ENCODE measurements at regions not wholly inside any gene's neighbourhood (a gene's known extent, or its start where the extent isn't known, plus 50 kb on each side); places are given as distances from the start of the nearest gene placed in this dataset.
A peak's percentile ranks its signal among the peaks of the same experiment; 100 is the strongest.
"Not testable (repeated sequence)": the region's sequence is repeated elsewhere in the genome, so short reads cannot be mapped to it uniquely, and the experiment has no call there.

- DNase-seq, result no peak
Observed at GRCh38 chr21:34219334-34220060, 144.3 kb upstream of the KCNE2 start.

- DNase-seq, result no peak
Observed at GRCh38 chr21:34220556-34221195, 143.1 kb upstream of the KCNE2 start.

GRCh38 chr21:34221331-34222030 is 142.3 kb upstream of the KCNE2 start:
- no peak for DNase-seq

GRCh38 chr21:34222031-34222335 is 141.8 kb upstream of the KCNE2 start:
- no peak for DNase-seq

GRCh38 chr21:34223376-34223775 is 140.4 kb upstream of the KCNE2 start:
- DNase-seq, result peak; percentile 59 to 86

- DNase-seq, result no peak
Observed at GRCh38 chr21:34227386-34227852, 136.4 kb upstream of the KCNE2 start.

GRCh38 chr21:34228792-34229191 is 135.0 kb upstream of the KCNE2 start:
- DNase-seq, result no peak

- no peak for DNase-seq
Observed at GRCh38 chr21:34229353-34229752, 134.5 kb upstream of the KCNE2 start.

GRCh38 chr21:34233741-34234140 is 130.1 kb upstream of the KCNE2 start:
- not testable (repeated sequence) for DNase-seq

GRCh38 chr21:34235514-34235913 is 128.3 kb upstream of the KCNE2 start:
- DNase-seq, result no peak

GRCh38 chr21:34242973-34243372 is 120.8 kb upstream of the KCNE2 start:
- no peak for DNase-seq

- DNase-seq, result peak; percentile 57 to 60
Observed at GRCh38 chr21:34243562-34243961, 120.2 kb upstream of the KCNE2 start.

- no peak for DNase-seq
Observed at GRCh38 chr21:34252751-34253150, 111.1 kb upstream of the KCNE2 start.

- no peak for DNase-seq
Observed at GRCh38 chr21:34255073-34255472, 108.7 kb upstream of the KCNE2 start.

- no peak for DNase-seq
Observed at GRCh38 chr21:34260277-34261008, 103.4 kb upstream of the KCNE2 start.

- DNase-seq, result no peak
Observed at GRCh38 chr21:34261841-34262468, 101.9 kb upstream of the KCNE2 start.

GRCh38 chr21:34262469-34262845 is 101.3 kb upstream of the KCNE2 start:
- no peak for DNase-seq

- DNase-seq, result no peak
Observed at GRCh38 chr21:34263629-34264028, 100.2 kb upstream of the KCNE2 start.

GRCh38 chr21:34266351-34266750 is 97.5 kb upstream of the KCNE2 start:
- no peak for DNase-seq

GRCh38 chr21:34268493-34268892 is 95.3 kb upstream of the KCNE2 start:
- no peak for DNase-seq

- DNase-seq, result no peak
Observed at GRCh38 chr21:34270411-34270810, 93.4 kb upstream of the KCNE2 start.

GRCh38 chr21:34271189-34271851 is 92.5 kb upstream of the KCNE2 start:
- DNase-seq, result no peak

Data from inflammatory macrophage (primary cell).